DMS53 (cell line): ENCODE measurements at regions not wholly inside any gene's neighbourhood (a gene's known extent, or its start where the extent isn't known, plus 50 kb on each side); places are given as distances from the start of the nearest gene placed in this dataset.

Experiments
- DNase-seq: peaks from one replicate; lab custom pipeline; 2025; lab: John Stamatoyannopoulos, UW

DNA sequence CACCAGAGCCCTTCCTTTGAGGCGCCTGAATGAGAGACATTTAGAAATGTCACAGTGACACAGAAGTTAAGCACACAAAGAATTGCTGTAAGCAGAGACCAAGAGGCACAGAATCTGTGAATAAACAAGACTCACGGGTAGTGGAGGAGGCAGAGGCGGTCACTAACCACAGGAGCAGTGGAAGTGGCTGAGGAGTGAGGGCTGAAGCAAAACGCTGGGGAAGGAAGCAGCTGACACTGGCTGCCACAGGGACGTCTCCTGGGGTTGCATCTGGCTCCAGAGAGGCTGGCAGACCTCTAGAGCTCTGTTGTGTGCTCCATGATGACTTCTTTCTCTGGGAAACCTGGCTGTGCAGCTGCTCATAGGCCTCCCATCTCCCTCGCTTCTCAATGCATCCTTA, 65.0 kb upstream of the SLC2A12 start:
- DNase-seq: peak; percentile 15

GRCh38 chr6:134115715-134116074, 63.3 kb upstream of the SLC2A12 start:
- DNase-seq: no peak

GRCh38 chr6:134114918-134115714, 62.7 kb upstream of the SLC2A12 start:
- DNase-seq: no peak

DNA sequence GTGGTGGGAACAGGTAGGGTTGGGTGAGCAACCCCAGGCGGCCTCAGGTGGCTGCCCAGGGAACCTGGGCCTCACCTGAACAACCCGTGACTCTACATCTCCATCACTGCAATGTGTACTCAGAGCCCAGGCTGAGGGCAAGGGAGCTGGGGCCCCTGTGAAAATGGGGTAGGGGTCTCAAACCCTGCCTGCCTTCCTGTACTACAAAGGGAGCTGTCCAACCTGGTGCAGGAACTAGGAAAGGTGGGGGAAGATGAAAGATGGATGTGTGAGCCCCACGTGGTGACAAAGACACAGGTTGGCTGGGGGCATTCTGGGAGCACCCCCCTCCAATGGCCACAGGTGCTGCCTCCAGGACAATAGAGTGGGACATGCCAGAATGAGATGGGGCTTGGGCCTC, 62.1 kb upstream of the SLC2A12 start:
- no peak for DNase-seq

DNA sequence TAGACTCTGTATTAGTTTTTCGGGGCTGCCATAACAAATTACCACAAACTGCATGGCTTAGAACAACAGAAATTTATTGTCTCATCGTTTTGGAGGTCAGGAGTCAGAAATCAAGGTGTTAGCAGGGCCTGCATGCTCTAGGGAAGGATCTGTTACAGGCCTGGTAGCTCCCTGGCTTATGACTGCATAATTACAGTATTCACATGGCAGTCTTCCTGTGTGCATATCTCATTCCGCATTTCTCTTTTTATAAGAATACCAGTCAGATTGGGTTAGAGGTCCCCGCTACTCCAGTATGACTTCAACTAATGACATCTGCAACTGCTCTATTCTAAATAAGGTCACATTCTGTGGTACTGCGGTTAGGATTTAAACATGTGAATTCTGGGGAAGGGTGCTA, 59.3 kb upstream of the SLC2A12 start:
- DNase-seq: no peak

GRCh38 chr6:134111062-134111677, 58.7 kb upstream of the SLC2A12 start:
- DNase-seq: peak; percentile 83

DNA sequence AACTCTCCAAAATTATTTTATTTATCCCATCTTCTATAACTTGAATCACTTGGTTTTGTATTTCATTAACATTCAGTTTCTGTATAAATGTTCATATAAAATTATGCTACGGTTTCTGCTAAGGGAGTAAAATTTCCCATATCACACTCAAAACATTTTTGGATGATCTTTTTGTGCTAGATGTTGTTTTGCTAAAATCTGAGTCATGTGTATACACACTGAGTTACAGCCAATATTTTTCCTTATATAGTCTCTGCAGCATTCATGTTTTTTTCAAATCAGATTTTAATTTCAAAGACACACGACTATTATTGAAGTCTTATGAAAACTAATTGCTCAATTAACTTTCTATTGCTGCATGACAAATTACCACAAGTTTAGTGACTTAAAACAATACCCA, 54.3 kb upstream of the SLC2A12 start:
- DNase-seq: no peak

- DNase-seq: peak; percentile 12
Observed at GRCh38 chr6:134105940-134106339, 53.5 kb upstream of the SLC2A12 start.

DNA sequence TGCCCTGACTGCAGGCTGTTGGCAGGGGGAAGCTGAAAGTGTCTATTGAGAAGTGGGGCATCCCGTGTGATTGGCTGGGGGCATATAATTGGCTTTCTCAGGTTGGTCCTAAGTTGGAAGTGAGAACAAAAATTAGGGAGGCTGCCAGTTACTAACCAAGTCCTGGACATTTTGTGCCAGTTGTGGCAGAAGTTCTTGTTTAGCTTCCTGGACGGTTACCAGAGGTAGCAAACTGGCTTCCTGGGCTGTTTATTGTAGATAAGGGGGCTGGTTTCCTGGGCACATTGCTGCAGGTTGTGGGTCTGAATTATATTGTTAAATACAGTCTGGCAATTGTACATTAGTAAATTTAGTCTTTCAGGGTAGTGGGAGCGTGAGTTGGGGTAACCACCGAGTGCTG, 50.6 kb upstream of the SLC2A12 start:
- no peak for DNase-seq
